ENCODE measurements at regions not wholly inside any gene's neighbourhood (a gene's known extent, or its start where the extent isn't known, plus 50 kb on each side); places are given as distances from the start of the nearest gene placed in this dataset.

DNA sequence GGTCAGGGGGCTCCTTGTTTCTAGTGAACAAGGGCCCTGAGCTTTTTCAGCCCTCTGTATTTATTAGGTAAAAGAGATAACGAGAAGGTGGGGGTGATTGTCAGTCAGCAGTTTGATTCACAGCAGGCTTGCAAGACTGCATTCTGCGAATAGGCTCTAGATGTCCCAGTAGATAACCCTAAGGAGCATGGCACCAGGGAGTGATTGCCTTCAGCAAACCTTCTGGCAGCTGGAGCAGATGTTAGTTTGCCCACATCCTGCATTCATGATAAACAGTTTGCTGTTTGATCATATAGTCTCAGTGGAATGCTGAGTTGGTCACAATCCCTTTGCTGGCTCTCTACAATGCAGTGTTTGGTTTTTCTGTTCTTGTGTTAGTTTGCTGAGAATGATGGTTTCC is 161.3 kb upstream of the GADL1 start:
- CTCF ChIA-PET: no interaction called here
- WGBS (ENCODE audit: insufficient coverage): 100% methylated on average over 2 of the region's 2 CpGs
- POLR2A ChIA-PET: interaction anchor here (0.8 kb wide), 1 partner anchor 16 kb away, joined by 3 read pairs; no protein-coding TSS in a partner anchor

DNA sequence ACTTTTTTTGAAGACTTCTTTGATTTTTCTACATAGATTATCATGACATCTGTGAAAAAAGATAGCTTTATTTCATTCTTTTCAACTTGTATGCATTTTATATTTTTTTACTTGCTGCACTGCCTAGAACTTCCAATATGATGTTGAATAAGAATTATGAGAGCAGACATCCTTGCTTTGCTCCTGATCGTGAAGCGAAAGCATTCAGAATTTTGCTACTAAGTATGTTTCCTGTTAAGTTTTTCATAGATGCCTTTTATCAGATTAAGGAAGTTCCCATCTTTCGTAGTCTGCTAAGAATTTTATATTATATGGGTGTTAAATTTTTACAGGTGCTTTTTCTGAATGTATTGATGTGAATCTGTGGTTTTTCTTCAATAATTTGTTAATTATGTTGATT is 163.4 kb upstream of the GADL1 start:
- no CpG with 5 or more reads among the region's 3 CpGs for WGBS (ENCODE audit: insufficient coverage)
- no peak overlapping the region for H3K4me3 ChIP-seq (ENCODE audit: control insufficient read depth in 1 of 7, extremely low read depth in 1 of 7, insufficient read depth in 4 of 7, low read depth in 2 of 7, low read length in 6 of 7)
- no peaks in the 10 kb centered on the region for H3K27me3 ChIP-seq (replicated peaks in 2 of 5; ENCODE audit: control insufficient read depth in 4 of 5, insufficient read depth in 5 of 5, low read length in 4 of 5)
- H3K27ac ChIP-seq (ENCODE audit: insufficient read depth in 1 of 2, low read depth in 1 of 2, low read length in 2 of 2, poor library complexity in 1 of 2, severe bottlenecking in 2 of 2): no peak overlapping the region
- CTCF ChIA-PET: interaction anchor here (1.1 kb wide), 1 partner anchor 9 kb away, joined by 3 read pairs; no protein-coding TSS in a partner anchor
- POLR2A ChIA-PET: no interaction called here
- H3K4me1 ChIP-seq (ENCODE audit: control extremely low read depth in 1 of 4, control insufficient read depth in 4 of 4, insufficient read depth in 4 of 4, low read length in 3 of 4): no peaks in the 10 kb centered on the region
- H3K9me3 ChIP-seq (ENCODE audit: control extremely low read depth in 1 of 5, control insufficient read depth in 4 of 5, insufficient read depth in 2 of 5, low read depth in 1 of 5, low read length in 4 of 5): peaks cover 0 to 16% (median 2%) of the 10 kb centered on the region in 5 experiments
- peak; percentile 4 to 68 (median 61) for DNase-seq
- H3K36me3 ChIP-seq (ENCODE audit: control insufficient read depth in 4 of 4, insufficient read depth in 4 of 4, low read length in 3 of 4): no peaks in the 10 kb centered on the region

More for the DNA sequence above, 161.3 kb upstream of the GADL1 start:
- Histone ChIP-seq H3K27ac (ENCODE audit: insufficient read depth in 1 of 2, low read depth in 1 of 2, low read length in 2 of 2, poor library complexity in 1 of 2, severe bottlenecking in 2 of 2) (no peak overlapping the region), H3K27me3 (replicated peaks in 2 of 5; ENCODE audit: control insufficient read depth in 4 of 5, insufficient read depth in 5 of 5, low read length in 4 of 5) (no peaks in the 10 kb centered on the region), H3K36me3 (ENCODE audit: control insufficient read depth in 4 of 4, insufficient read depth in 4 of 4, low read length in 3 of 4) (no peaks in the 10 kb centered on the region), H3K9me3 (ENCODE audit: control extremely low read depth in 1 of 5, control insufficient read depth in 4 of 5, insufficient read depth in 2 of 5, low read depth in 1 of 5, low read length in 4 of 5) (peaks cover 0 to 12% (median 3%) of the 10 kb centered on the region in 5 experiments), H3K4me1 (ENCODE audit: control extremely low read depth in 1 of 4, control insufficient read depth in 4 of 4, insufficient read depth in 4 of 4, low read length in 3 of 4) (no peaks in the 10 kb centered on the region), H3K4me3 (ENCODE audit: control insufficient read depth in 1 of 7, extremely low read depth in 1 of 7, insufficient read depth in 4 of 7, low read depth in 2 of 7, low read length in 6 of 7) (no peak overlapping the region)
- no peak for DNase-seq

DNA sequence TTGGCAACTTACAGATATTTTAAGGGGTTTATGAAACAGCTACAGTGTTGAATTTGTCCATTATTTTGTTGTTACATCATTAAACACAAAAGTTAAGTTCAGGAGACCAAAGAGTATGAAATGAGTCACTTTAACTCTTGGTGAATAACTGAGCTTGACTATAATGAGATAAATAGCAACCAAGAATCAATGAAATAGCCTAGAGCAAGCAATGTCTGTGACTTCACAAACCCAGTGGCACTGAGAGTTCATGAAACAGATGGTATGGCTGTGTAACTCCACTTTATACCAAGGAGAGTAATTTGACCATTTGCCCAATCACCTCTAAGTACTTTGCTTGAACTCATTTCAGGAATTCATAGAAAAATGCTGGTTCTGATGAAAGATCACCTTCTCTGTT is 169.6 kb upstream of the GADL1 start:
- Histone ChIP-seq H3K27me3 (replicated peaks in 2 of 5; ENCODE audit: control insufficient read depth in 4 of 5, insufficient read depth in 5 of 5, low read length in 4 of 5) (no peaks in the 10 kb centered on the region), H3K27ac (ENCODE audit: insufficient read depth in 1 of 2, low read depth in 1 of 2, low read length in 2 of 2, poor library complexity in 1 of 2, severe bottlenecking in 2 of 2) (no peak overlapping the region), H3K36me3 (ENCODE audit: control insufficient read depth in 4 of 4, insufficient read depth in 4 of 4, low read length in 3 of 4) (no peaks in the 10 kb centered on the region), H3K4me3 (ENCODE audit: control insufficient read depth in 1 of 7, extremely low read depth in 1 of 7, insufficient read depth in 4 of 7, low read depth in 2 of 7, low read length in 6 of 7) (no peak overlapping the region), H3K4me1 (ENCODE audit: control extremely low read depth in 1 of 4, control insufficient read depth in 4 of 4, insufficient read depth in 4 of 4, low read length in 3 of 4) (no peaks in the 10 kb centered on the region), H3K9me3 (ENCODE audit: control extremely low read depth in 1 of 5, control insufficient read depth in 4 of 5, insufficient read depth in 2 of 5, low read depth in 1 of 5, low read length in 4 of 5) (peaks cover 0 to 9% (median 0%) of the 10 kb centered on the region in 5 experiments)
- POLR2A ChIA-PET: no interaction called here
- no peak for DNase-seq
- CTCF ChIA-PET: interaction anchor here (0.9 kb wide), 1 partner anchor 10 kb away, joined by 4 read pairs; no protein-coding TSS in a partner anchor

DNA sequence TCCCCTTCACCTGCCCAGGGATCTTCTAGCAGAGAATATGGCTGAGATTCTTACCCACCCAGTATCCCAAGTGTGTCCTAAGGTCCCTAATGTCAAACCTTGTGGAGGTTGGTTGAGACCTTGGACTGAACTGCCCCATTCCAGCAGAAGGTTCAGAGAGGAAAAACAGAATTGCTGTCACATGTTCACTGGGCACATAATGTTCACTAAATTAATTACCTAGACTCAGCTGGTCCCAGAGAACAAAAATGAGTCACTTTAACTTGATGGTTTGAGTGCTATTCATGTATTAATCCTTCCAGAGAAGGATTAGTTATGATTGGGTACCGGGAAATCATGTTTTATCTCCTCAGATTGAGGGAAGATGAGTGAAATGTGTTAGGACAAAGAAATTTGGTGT is 171.3 kb upstream of the GADL1 start:
- WGBS (ENCODE audit: insufficient coverage): 100% methylated on average over 1 of the region's 1 CpG
- ChIA-PET POLR2A (no interaction called here), CTCF (interaction anchor here (0.7 to 1.4 kb wide), 2 partner anchors 9 to 33 kb away, joined by 3 read pairs; no protein-coding TSS in a partner anchor)
- no peak overlapping the region for H3K4me3 ChIP-seq (ENCODE audit: control insufficient read depth in 1 of 7, extremely low read depth in 1 of 7, insufficient read depth in 4 of 7, low read depth in 2 of 7, low read length in 6 of 7)
- DNase-seq: no peak
- H3K27ac ChIP-seq (ENCODE audit: insufficient read depth in 1 of 2, low read depth in 1 of 2, low read length in 2 of 2, poor library complexity in 1 of 2, severe bottlenecking in 2 of 2): no peak overlapping the region
- H3K27me3 ChIP-seq (replicated peaks in 2 of 5; ENCODE audit: control insufficient read depth in 4 of 5, insufficient read depth in 5 of 5, low read length in 4 of 5): no peaks in the 10 kb centered on the region
- H3K9me3 ChIP-seq (ENCODE audit: control extremely low read depth in 1 of 5, control insufficient read depth in 4 of 5, insufficient read depth in 2 of 5, low read depth in 1 of 5, low read length in 4 of 5): peaks cover 0 to 4% (median 0%) of the 10 kb centered on the region in 5 experiments
- H3K4me1 ChIP-seq (ENCODE audit: control extremely low read depth in 1 of 4, control insufficient read depth in 4 of 4, insufficient read depth in 4 of 4, low read length in 3 of 4): no peaks in the 10 kb centered on the region
- no peaks in the 10 kb centered on the region for H3K36me3 ChIP-seq (ENCODE audit: control insufficient read depth in 4 of 4, insufficient read depth in 4 of 4, low read length in 3 of 4)

DNA sequence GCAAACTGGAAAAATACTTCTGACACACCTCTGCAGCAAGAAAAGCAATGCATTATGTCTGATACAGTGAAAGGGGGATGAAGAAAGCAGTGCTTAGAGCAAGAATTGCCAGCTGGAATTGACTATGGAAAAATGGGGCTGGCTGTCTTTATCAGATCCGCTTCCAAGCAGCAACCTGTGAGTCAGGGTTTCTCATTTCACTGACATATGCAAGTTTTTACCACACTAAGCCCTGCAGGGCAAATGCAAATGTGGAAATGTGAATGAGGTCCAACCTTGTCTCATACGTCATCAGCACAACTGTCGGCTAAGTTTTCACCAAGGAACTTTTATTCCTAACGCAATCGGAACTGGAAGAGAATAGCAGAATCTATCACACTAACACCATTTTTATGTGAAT is 172.5 kb upstream of the GADL1 start:
- DNase-seq: no peak
- Histone ChIP-seq H3K27ac (ENCODE audit: insufficient read depth in 1 of 2, low read depth in 1 of 2, low read length in 2 of 2, poor library complexity in 1 of 2, severe bottlenecking in 2 of 2) (no peak overlapping the region), H3K36me3 (ENCODE audit: control insufficient read depth in 4 of 4, insufficient read depth in 4 of 4, low read length in 3 of 4) (no peaks in the 10 kb centered on the region), H3K27me3 (replicated peaks in 2 of 5; ENCODE audit: control insufficient read depth in 4 of 5, insufficient read depth in 5 of 5, low read length in 4 of 5) (no peaks in the 10 kb centered on the region), H3K4me1 (ENCODE audit: control extremely low read depth in 1 of 4, control insufficient read depth in 4 of 4, insufficient read depth in 4 of 4, low read length in 3 of 4) (no peaks in the 10 kb centered on the region), H3K4me3 (ENCODE audit: control insufficient read depth in 1 of 7, extremely low read depth in 1 of 7, insufficient read depth in 4 of 7, low read depth in 2 of 7, low read length in 6 of 7) (no peak overlapping the region), H3K9me3 (ENCODE audit: control extremely low read depth in 1 of 5, control insufficient read depth in 4 of 5, insufficient read depth in 2 of 5, low read depth in 1 of 5, low read length in 4 of 5) (peaks cover 0 to 9% (median 2%) of the 10 kb centered on the region in 5 experiments)
- WGBS (ENCODE audit: insufficient coverage): 86% methylated on average over 1 of the region's 5 CpGs
- POLR2A ChIA-PET: no interaction called here
- CTCF ChIA-PET: interaction anchor here (1.4 kb wide), 1 partner anchor 10 kb away, joined by 3 read pairs; no protein-coding TSS in a partner anchor

DNA sequence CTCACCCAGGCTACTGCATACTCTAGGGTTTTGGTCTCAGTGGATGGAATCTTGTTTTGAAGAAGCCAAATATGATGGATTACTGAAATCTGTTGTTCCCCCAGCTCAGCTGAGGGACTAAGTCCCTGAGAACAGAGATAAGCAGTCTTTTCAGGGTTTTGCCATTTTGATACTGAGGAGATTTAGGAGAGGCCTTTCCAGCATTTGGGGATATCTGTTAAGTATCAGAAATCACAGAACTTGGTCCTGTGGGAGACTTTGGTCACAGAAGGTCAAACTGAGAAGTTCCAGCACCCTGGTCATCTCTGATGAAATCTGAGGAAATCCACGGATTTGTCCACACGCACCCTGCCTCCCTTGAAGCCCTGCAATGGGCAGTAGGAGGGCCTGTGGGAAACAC is 181.0 kb upstream of the GADL1 start:
- no peaks in the 10 kb centered on the region for H3K27me3 ChIP-seq (replicated peaks in 2 of 5; ENCODE audit: control insufficient read depth in 4 of 5, insufficient read depth in 5 of 5, low read length in 4 of 5)
- no peak for DNase-seq
- H3K27ac ChIP-seq (ENCODE audit: insufficient read depth in 1 of 2, low read depth in 1 of 2, low read length in 2 of 2, poor library complexity in 1 of 2, severe bottlenecking in 2 of 2): no peak overlapping the region
- H3K4me3 ChIP-seq (ENCODE audit: control insufficient read depth in 1 of 7, extremely low read depth in 1 of 7, insufficient read depth in 4 of 7, low read depth in 2 of 7, low read length in 6 of 7): no peak overlapping the region
- H3K36me3 ChIP-seq (ENCODE audit: control insufficient read depth in 4 of 4, insufficient read depth in 4 of 4, low read length in 3 of 4): no peaks in the 10 kb centered on the region
- H3K9me3 ChIP-seq (ENCODE audit: control extremely low read depth in 1 of 5, control insufficient read depth in 4 of 5, insufficient read depth in 2 of 5, low read depth in 1 of 5, low read length in 4 of 5): peaks cover 0 to 17% (median 7%) of the 10 kb centered on the region in 5 experiments
- no CpG with 5 or more reads among the region's 2 CpGs for WGBS (ENCODE audit: insufficient coverage)
- peaks cover 0 to 11% (median 5%) of the 10 kb centered on the region in 4 experiments for H3K4me1 ChIP-seq (ENCODE audit: control extremely low read depth in 1 of 4, control insufficient read depth in 4 of 4, insufficient read depth in 4 of 4, low read length in 3 of 4)
- POLR2A ChIA-PET: no interaction called here
- CTCF ChIA-PET: interaction anchor here (0.9 to 1.6 kb wide), 2 partner anchors 9 to 12 kb away, joined by 3 read pairs; no protein-coding TSS in a partner anchor

DNA sequence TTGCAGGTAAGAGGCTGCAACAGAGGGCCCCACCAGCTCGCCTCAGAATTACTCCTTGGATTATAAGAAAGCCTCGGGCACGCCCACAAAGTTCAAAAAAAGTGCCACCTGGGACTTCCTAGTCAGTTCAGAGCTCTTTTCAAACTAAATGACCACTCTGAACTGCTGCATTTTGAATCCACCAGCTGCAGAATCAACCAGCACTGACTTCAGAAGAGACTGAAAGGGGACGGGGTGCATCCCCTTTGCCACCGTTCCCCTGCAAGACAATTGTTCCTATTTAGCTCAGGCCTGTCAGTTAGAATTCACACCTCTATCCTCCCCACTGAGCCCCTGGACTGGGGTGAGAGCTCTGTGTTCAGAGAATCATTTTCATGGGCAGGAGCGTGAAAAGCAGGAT is 181.4 kb upstream of the GADL1 start:
- H3K4me3 ChIP-seq (ENCODE audit: control insufficient read depth in 1 of 7, extremely low read depth in 1 of 7, insufficient read depth in 4 of 7, low read depth in 2 of 7, low read length in 6 of 7): no peak overlapping the region
- peaks cover 0 to 17% (median 7%) of the 10 kb centered on the region in 5 experiments for H3K9me3 ChIP-seq (ENCODE audit: control extremely low read depth in 1 of 5, control insufficient read depth in 4 of 5, insufficient read depth in 2 of 5, low read depth in 1 of 5, low read length in 4 of 5)
- 100% methylated on average over 3 of the region's 6 CpGs for WGBS (ENCODE audit: insufficient coverage)
- ChIA-PET POLR2A (no interaction called here), CTCF (interaction anchor here (0.8 kb wide), 1 partner anchor 16 kb away, joined by 3 read pairs; no protein-coding TSS in a partner anchor)
- H3K27ac ChIP-seq (ENCODE audit: insufficient read depth in 1 of 2, low read depth in 1 of 2, low read length in 2 of 2, poor library complexity in 1 of 2, severe bottlenecking in 2 of 2): no peak overlapping the region
- no peaks in the 10 kb centered on the region for H3K36me3 ChIP-seq (ENCODE audit: control insufficient read depth in 4 of 4, insufficient read depth in 4 of 4, low read length in 3 of 4)
- peaks cover 0 to 11% (median 5%) of the 10 kb centered on the region in 4 experiments for H3K4me1 ChIP-seq (ENCODE audit: control extremely low read depth in 1 of 4, control insufficient read depth in 4 of 4, insufficient read depth in 4 of 4, low read length in 3 of 4)
- H3K27me3 ChIP-seq (replicated peaks in 2 of 5; ENCODE audit: control insufficient read depth in 4 of 5, insufficient read depth in 5 of 5, low read length in 4 of 5): no peaks in the 10 kb centered on the region
- DNase-seq: no peak
